ENCODE measurements at regions not wholly inside any gene's neighbourhood (a gene's known extent, or its start where the extent isn't known, plus 50 kb on each side); places are given as distances from the start of the nearest gene placed in this dataset.

DNA sequence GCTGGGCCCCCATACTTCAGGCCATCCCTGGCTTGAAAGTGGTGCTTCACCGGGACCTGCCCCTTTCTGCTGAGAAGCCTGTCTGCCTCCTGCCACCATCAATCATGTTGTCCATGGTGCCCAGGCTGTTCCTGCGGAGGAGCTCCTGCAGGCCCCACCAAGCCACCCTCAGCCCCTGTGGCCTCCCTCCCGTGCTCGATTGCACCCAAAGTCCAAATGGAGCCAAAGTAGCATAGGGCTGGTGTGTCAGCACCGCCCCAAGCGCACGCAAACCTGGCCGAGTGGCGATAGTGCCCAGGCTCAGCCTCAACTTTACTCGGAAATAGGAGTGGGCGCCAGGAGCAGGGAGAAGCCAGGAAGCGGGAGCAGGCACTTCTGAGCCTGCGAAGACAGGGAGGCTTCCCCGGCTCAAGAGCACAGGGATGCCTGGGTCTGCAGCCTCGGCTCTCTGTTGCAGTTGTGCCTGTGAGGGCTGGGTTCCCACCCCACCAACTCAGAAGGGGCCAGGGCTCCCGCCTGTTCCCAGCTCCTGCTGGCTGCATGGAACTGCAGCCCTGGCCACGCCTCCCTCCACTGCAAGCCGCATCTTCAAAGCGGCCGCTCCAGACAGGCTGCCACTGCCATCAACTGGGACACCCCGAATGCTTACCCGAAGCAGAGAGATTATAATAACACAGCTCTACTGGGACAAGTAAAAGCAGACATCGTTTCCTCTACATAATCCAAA lies 203.0 kb downstream of the ARRDC4 start:
- TF ChIP-seq, protein P1, sequence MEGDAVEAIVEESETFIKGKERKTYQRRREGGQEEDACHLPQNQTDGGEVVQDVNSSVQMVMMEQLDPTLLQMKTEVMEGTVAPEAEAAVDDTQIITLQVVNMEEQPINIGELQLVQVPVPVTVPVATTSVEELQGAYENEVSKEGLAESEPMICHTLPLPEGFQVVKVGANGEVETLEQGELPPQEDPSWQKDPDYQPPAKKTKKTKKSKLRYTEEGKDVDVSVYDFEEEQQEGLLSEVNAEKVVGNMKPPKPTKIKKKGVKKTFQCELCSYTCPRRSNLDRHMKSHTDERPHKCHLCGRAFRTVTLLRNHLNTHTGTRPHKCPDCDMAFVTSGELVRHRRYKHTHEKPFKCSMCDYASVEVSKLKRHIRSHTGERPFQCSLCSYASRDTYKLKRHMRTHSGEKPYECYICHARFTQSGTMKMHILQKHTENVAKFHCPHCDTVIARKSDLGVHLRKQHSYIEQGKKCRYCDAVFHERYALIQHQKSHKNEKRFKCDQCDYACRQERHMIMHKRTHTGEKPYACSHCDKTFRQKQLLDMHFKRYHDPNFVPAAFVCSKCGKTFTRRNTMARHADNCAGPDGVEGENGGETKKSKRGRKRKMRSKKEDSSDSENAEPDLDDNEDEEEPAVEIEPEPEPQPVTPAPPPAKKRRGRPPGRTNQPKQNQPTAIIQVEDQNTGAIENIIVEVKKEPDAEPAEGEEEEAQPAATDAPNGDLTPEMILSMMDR (IDR thresholded peaks at IDR 0.05) = no peak
- intact Hi-C loops (cut with DNase I) = no loop called here
- no peak for ATAC-seq
- Histone ChIP-seq H3K4me3 (no peak overlapping the region), H3K27me3 (peaks cover 0 to 29% (median 5%) of the 10 kb centered on the region in 7 donors), H3K36me3 (no peaks in the 10 kb centered on the region), H3K4me1 (no peaks in the 10 kb centered on the region), H3K9me3 (no peaks in the 10 kb centered on the region), H3K27ac (no peak overlapping the region)
- DNase-seq = no peak
- 82 to 84% methylated on average over 23 of the region's 23 CpGs for WGBS, 2 donors

DNA sequence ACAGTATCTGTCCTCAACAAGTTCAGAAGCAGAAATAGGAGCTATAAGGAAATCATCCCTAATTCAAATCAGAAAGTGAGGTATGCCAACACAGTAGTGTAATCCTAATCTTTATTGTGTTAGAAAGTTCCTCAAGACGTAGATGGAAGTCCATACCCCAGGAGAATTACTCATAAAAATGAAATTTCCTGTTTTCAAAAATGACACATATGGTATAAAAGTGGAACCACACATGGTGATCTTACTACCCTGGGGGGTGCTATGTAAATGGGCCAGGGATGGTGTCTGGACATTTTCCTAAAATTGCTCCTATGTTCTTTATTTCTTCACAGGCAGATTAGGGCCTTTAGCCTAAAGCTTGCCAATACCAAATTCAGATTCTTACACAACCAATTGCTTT lies 204.1 kb downstream of the ARRDC4 start:
- DNase-seq (no peak), ATAC-seq (no peak)
- no peaks in the 10 kb centered on the region for H3K9me3 ChIP-seq
- H3K4me3 ChIP-seq = no peak overlapping the region
- peaks cover 0 to 29% (median 5%) of the 10 kb centered on the region in 7 donors for H3K27me3 ChIP-seq
- H3K27ac ChIP-seq = no peak overlapping the region
- intact Hi-C loops (cut with DNase I) = no loop called here
- WGBS, 2 donors = 24 to 35% methylated on average over 1 of the region's 1 CpG
- TF ChIP-seq, protein P1 (IDR thresholded peaks at IDR 0.05) = no peak
- H3K36me3 ChIP-seq = no peaks in the 10 kb centered on the region
- H3K4me1 ChIP-seq = no peaks in the 10 kb centered on the region

DNA sequence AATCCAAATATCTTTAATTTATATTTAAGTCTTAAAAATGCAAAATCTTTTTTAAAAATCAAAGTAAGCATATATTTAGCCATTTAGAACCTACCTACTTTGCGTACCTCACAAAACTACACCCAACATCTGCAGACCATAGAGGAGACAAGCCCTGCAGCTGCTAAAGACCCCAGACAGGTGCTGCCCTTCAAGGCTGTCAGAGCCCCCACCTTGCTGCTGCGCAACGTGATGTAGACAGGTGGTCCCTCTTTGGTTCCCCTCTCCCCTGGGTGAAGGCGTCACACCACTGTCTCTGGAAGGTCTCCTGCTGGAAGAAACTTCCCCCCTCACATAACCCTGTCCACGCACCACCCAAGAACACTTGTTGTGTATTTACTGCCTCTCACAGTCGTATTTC lies 204.5 kb downstream of the ARRDC4 start:
- Histone ChIP-seq H3K4me3 (no peak overlapping the region), H3K9me3 (no peaks in the 10 kb centered on the region), H3K27me3 (peaks cover 0 to 29% (median 5%) of the 10 kb centered on the region in 7 donors), H3K36me3 (no peaks in the 10 kb centered on the region), H3K4me1 (no peaks in the 10 kb centered on the region), H3K27ac (no peak overlapping the region)
- intact Hi-C loops (cut with DNase I) = no loop called here
- DNase-seq = no peak
- ATAC-seq = no peak
- 86 to 88% methylated on average over 6 of the region's 6 CpGs for WGBS, 2 donors
- TF ChIP-seq, protein P1 (IDR thresholded peaks at IDR 0.05) = no peak

DNA sequence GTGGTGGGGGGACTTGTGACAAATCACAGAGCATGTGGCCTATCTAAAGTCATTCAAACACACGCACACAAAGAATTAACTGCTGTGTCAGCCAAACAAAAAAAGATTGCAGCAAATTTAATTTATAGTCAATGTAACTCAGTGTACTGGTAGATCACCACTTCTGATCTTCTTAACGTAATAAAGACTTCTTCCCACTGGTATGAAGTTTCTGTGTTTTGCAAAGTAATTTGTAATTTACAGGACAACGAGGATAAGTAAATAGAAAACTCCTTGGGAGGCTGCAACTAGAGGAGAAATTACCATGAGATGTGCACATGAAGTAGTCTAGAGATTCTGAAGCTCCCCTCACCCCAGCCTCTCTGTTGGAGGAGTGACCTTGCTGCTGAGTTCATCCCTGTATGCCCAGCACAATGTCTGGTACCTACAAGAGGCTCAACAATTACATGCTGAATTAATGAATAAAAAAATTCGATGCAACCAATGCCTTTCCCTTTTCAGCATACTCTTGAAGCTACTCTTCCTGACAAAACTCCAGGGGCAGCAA lies 207.3 kb downstream of the ARRDC4 start:
- Histone ChIP-seq H3K9me3 (no peaks in the 10 kb centered on the region), H3K27me3 (peaks cover 0 to 29% (median 5%) of the 10 kb centered on the region in 7 donors), H3K4me1 (no peaks in the 10 kb centered on the region), H3K4me3 (no peak overlapping the region), H3K36me3 (no peaks in the 10 kb centered on the region), H3K27ac (no peak overlapping the region)
- 61 to 62% methylated on average over 4 of the region's 4 CpGs for WGBS, 2 donors
- intact Hi-C loops (cut with DNase I) = no loop called here
- TF ChIP-seq, protein P1 (IDR thresholded peaks at IDR 0.05) = no peak
- no peak for ATAC-seq
- no peak for DNase-seq

All from heart right ventricle (tissue), 16 donors.